ENCODE measurements at regions not wholly inside any gene's neighbourhood (a gene's known extent, or its start where the extent isn't known, plus 50 kb on each side); places are given as distances from the start of the nearest gene placed in this dataset.

GRCh38 chr18:78698914-78699313 is 280.7 kb upstream of the SALL3 start:
- no peak for DNase-seq

- DNase-seq: no peak
These were observed 280.1 kb upstream of the SALL3 start for GRCh38 chr18:78699499-78699898.

- DNase-seq: no peak
These were observed 277.7 kb upstream of the SALL3 start for GRCh38 chr18:78701771-78702396.

GRCh38 chr18:78703291-78703690 is 276.3 kb upstream of the SALL3 start:
- DNase-seq: no peak

GRCh38 chr18:78704971-78705461 is 274.6 kb upstream of the SALL3 start:
- DNase-seq: no peak

- DNase-seq: no peak
These were observed 270.3 kb upstream of the SALL3 start for GRCh38 chr18:78709261-78709809.

- DNase-seq: no peak
These were observed 268.3 kb upstream of the SALL3 start for GRCh38 chr18:78711316-78711715.

GRCh38 chr18:78711971-78712370 is 267.6 kb upstream of the SALL3 start:
- DNase-seq: no peak

- DNase-seq: no peak
These were observed 266.5 kb upstream of the SALL3 start for GRCh38 chr18:78713069-78713468.

- no peak for DNase-seq
These were observed 265.9 kb upstream of the SALL3 start for GRCh38 chr18:78713726-78714125.

GRCh38 chr18:78716022-78716421 is 263.6 kb upstream of the SALL3 start:
- DNase-seq: no peak

- DNase-seq: no peak
These were observed 263.0 kb upstream of the SALL3 start for GRCh38 chr18:78716581-78716980.

GRCh38 chr18:78717051-78717765 is 262.4 kb upstream of the SALL3 start:
- DNase-seq: no peak

- DNase-seq: no peak
These were observed 261.9 kb upstream of the SALL3 start for GRCh38 chr18:78717766-78718150.

GRCh38 chr18:78719821-78720220 is 259.8 kb upstream of the SALL3 start:
- DNase-seq: no peak

- DNase-seq: no peak
These were observed 259.0 kb upstream of the SALL3 start for GRCh38 chr18:78720456-78721237.

- DNase-seq: no peak
These were observed 258.3 kb upstream of the SALL3 start for GRCh38 chr18:78721238-78721875.

- DNase-seq: no peak
These were observed 257.6 kb upstream of the SALL3 start for GRCh38 chr18:78721981-78722380.

GRCh38 chr18:78722386-78722785 is 257.2 kb upstream of the SALL3 start:
- DNase-seq: no peak

- DNase-seq: no peak
These were observed 256.5 kb upstream of the SALL3 start for GRCh38 chr18:78722929-78723710.

GRCh38 chr18:78724214-78724914 is 255.3 kb upstream of the SALL3 start:
- DNase-seq: no peak

GRCh38 chr18:78725426-78725825 is 254.2 kb upstream of the SALL3 start:
- no peak for DNase-seq
